ENCODE measurements at regions not wholly inside any gene's neighbourhood (a gene's known extent, or its start where the extent isn't known, plus 50 kb on each side); places are given as distances from the start of the nearest gene placed in this dataset.

GRCh38 chr5:93163010-93163663 is 417.9 kb downstream of the NR2F1-AS1 start:
- DNase-seq (ENCODE audit: low read depth), result peak; percentile 80

- DNase-seq (ENCODE audit: low read depth), result no peak
These were observed 419.1 kb downstream of the NR2F1-AS1 start for GRCh38 chr5:93161661-93162654.

GRCh38 chr5:93158841-93159240 is 422.2 kb downstream of the NR2F1-AS1 start:
- no peak for DNase-seq (ENCODE audit: low read depth)

GRCh38 chr5:93156566-93156965 is 424.5 kb downstream of the NR2F1-AS1 start:
- no peak for DNase-seq (ENCODE audit: low read depth)

GRCh38 chr5:93154535-93154934 is 426.5 kb downstream of the NR2F1-AS1 start:
- DNase-seq (ENCODE audit: low read depth), result no peak

- no peak for DNase-seq (ENCODE audit: low read depth)
These were observed 427.6 kb downstream of the NR2F1-AS1 start for GRCh38 chr5:93153461-93153860.

GRCh38 chr5:93151896-93152295 is 429.1 kb downstream of the NR2F1-AS1 start:
- DNase-seq (ENCODE audit: low read depth), result no peak

- DNase-seq (ENCODE audit: low read depth), result no peak
These were observed 429.9 kb downstream of the NR2F1-AS1 start for GRCh38 chr5:93151121-93151520.

- DNase-seq (ENCODE audit: low read depth), result no peak
These were observed 430.6 kb downstream of the NR2F1-AS1 start for GRCh38 chr5:93150311-93151012.

GRCh38 chr5:93145767-93146166 is 435.3 kb downstream of the NR2F1-AS1 start:
- DNase-seq (ENCODE audit: low read depth), result peak; percentile 34

- DNase-seq (ENCODE audit: low read depth), result no peak
These were observed 436.0 kb downstream of the NR2F1-AS1 start for GRCh38 chr5:93145019-93145418.

GRCh38 chr5:93141969-93142368 is 439.1 kb downstream of the NR2F1-AS1 start:
- DNase-seq (ENCODE audit: low read depth), result no peak

GRCh38 chr5:93130624-93131490 is 450.2 kb downstream of the NR2F1-AS1 start:
- DNase-seq (ENCODE audit: low read depth), result no peak

- no peak for DNase-seq (ENCODE audit: low read depth)
These were observed 454.4 kb downstream of the NR2F1-AS1 start for GRCh38 chr5:93126634-93127033.

GRCh38 chr5:93123127-93123526 is 457.9 kb downstream of the NR2F1-AS1 start:
- DNase-seq (ENCODE audit: low read depth), result no peak

- DNase-seq (ENCODE audit: low read depth), result no peak
These were observed 458.6 kb downstream of the NR2F1-AS1 start for GRCh38 chr5:93122446-93122845.

- no peak for DNase-seq (ENCODE audit: low read depth)
These were observed 460.2 kb downstream of the NR2F1-AS1 start for GRCh38 chr5:93120771-93121170.

- no peak for DNase-seq (ENCODE audit: low read depth)
These were observed 461.0 kb downstream of the NR2F1-AS1 start for GRCh38 chr5:93120051-93120450.

GRCh38 chr5:93117751-93118531 is 463.1 kb downstream of the NR2F1-AS1 start:
- DNase-seq (ENCODE audit: low read depth), result no peak

- no peak for DNase-seq (ENCODE audit: low read depth)
These were observed 473.1 kb downstream of the NR2F1-AS1 start for GRCh38 chr5:93107805-93108520.

Measured in fibroblast of the conjunctiva (primary cell).